ENCODE measurements at regions not wholly inside any gene's neighbourhood (a gene's known extent, or its start where the extent isn't known, plus 50 kb on each side); places are given as distances from the start of the nearest gene placed in this dataset.
A peak's percentile ranks its signal among the peaks of the same experiment; 100 is the strongest.
"Not testable (repeated sequence)": the region's sequence is repeated elsewhere in the genome, so short reads cannot be mapped to it uniquely, and the experiment has no call there.

DNA sequence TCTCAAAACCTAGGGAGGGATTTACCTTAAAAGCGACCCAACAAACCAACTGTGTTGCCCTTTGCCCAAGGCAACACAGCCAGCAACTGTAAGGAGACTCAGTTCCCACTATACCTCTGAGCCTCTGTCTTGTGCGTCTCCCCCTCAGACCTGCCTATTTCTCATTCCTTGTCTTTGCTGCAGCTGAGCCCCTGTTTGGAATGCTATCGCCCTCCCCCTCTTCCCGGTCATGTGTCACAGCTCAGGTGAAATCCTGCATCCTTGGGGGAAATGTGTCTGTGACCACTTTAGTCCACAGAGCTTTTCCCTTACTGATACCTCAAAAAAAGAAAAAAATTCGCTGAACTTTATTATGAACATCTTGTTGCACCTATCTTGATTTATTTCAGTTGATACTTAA, 52.0 kb upstream of the LRIG1 start:
- DNase-seq: no peak

DNA sequence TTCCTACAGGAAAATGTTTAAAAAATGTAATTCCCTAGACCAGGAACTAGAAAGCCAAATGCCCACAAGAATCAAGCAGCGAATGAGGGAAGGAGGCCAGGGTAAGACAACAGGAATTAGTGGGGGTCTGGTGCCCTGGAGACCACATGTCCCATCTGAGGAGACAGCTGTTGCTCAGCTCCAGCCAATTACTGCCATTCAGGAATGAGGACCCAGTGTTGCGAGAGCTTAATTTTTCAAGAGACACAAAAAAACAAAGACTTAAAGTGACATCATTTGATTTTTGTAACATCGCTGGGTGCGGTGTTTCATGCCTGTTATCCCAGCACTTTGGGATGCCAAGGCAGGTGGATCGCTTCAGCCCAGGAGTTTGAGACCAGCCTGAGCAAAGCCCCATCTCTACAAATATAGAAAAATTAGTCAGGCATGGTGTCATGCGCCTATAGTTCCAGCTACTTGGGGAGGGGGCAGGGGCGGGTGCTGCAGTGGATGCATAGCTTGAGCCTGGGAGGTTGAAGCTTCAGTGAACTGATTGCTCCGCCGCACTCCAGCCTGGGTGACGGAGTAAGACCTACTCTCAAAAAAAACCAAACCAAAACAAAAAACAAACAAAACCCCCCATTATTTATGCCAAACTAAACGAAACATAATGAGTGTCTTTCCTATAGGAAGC, 52.8 kb upstream of the LRIG1 start:
- DNase-seq: no peak

DNA sequence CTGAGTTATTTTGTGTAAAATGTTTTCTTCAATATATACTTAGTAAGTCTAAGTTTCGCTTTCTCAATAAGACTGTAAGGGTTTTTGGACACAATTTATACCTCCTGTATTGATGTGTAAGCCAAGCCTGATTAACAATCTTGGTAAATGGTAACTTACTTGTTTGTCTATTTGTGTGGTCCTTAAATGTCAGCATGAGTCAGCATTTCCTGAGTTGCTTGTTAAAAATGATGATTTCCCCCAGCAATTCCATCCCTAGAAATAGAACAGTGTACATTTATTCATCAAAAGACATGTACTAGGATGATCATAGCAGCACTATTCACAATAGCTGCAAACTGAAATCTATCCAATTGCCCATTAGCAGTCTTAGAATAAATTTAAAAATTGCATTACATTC, 53.4 kb upstream of the LRIG1 start:
- DNase-seq: no peak

DNA sequence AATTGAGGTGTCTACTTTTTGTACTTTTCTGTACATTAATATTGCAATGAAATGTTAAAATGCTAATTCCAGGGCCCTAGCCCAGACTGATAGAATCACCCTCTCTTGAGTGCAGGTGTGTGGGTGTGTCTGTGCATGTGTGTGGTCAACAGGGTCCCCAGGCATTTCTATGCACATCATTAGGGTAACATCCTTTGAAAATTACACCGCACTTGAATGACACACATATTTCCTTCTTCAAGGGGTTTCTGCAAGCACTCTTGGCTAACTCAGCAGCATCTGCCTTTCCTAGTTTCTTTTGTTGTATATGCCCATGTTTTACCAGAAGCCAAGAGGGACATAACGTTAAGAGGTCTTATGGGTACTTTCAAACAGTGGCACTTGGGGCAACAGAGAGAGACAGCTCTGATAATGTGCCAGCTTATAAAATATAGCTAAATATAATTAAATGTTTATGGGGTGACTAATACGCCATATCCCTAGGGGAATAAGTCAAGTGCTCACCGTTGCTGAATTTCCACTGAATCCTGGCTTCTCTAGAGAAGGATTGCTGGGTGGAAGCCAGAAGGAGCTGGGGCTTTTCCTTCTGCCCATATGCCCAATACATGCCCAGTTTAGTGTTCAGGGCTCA, 54.5 kb upstream of the LRIG1 start:
- DNase-seq: no peak

DNA sequence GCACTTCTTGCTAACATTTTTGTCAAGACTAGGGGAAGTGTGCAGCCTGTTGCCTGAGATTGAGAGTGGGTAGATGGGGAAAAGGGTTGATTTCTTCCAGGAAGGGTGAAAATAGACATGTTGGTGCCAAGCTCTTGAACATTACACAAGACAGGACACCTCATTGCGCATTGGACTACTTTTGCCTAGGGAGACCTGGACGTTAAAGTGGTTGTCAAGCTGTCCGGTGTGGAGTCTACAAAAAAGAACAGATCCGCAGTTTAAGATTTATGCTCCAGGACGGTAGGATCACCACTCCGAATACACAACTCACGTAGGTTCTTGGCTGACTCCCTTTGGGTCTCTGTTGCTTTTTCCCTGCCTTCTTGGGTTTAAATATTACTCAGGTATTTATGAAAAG, 56.3 kb upstream of the LRIG1 start:
- no peak for DNase-seq

DNA sequence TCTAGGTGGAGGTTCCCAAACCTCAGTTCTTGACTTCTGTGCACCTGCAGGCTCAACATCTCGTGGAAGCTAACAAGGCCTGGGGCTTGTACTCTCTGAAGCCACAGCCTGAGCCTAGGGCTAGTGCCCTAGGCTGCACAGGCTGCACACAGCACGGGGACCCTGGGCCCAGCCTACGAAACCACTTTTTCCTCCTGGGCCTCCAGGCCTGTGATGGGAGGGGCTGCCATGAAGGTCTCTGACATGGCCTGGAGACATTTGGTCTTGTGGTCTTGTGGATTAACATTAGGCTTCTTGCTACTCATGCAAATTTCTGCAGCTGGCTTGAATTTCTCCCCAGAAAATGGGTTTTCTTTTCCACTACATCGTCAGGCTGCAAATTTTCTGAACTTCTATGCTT, 59.1 kb upstream of the LRIG1 start:
- not testable (repeated sequence) for DNase-seq

DNA sequence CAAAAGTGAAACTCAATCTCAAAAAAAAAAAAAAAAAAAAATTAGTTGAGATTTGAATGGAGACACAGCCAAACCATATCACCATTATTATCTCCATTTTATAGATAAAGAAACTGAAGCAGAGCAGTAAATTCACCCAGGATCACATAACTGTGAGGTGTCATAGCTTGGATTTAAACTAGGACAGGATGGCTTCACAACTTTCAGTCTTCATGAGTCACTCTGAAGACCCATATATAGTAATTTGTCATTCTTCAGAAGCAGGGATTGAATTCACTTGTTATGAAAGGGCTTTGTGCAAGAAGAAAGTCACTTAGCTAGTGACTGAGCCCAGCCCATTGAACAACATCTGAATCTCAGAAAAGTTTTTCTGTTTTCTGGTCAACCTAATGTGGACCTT, 60.5 kb upstream of the LRIG1 start:
- no peak for DNase-seq

DNA sequence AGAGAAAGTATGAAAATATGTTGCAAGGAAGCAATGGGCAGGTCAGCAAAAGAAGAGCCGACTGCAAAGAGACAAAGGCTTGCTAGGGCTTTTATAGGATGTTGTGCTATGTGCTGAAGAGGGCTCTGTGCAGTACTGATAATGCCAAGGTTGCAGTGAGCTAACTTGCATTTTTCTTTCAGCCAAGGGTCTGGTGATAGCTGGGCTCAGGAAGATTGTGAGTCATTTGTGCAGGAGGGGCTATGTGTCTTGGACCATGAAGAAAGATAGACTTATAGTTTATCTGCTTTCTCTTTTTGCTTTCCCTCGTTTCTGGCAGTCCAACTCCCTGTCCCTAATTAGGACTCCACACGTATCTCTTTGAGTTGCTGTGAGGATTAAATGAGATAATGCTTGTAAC, 64.5 kb upstream of the LRIG1 start:
- DNase-seq: no peak

DNA sequence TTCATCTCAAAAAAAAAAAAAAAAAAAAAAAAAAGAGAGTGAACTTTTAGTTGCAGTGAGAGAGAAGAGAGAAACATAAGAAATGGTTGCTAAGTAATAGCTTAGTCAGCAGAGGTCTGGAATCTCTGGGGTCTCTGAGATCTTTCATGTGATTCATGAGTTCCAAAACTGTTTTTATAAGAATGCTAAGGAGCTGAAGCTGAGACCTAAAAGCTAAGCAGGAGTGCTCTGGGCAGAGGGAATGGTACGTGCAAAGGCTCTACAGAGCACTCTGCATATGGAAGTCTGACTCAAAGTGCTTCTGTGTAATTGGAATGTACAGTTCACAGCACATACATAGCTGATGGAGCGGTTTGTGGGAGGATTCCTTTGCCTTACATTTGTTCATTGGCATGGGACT, 66.3 kb upstream of the LRIG1 start:
- DNase-seq: no peak

DNA sequence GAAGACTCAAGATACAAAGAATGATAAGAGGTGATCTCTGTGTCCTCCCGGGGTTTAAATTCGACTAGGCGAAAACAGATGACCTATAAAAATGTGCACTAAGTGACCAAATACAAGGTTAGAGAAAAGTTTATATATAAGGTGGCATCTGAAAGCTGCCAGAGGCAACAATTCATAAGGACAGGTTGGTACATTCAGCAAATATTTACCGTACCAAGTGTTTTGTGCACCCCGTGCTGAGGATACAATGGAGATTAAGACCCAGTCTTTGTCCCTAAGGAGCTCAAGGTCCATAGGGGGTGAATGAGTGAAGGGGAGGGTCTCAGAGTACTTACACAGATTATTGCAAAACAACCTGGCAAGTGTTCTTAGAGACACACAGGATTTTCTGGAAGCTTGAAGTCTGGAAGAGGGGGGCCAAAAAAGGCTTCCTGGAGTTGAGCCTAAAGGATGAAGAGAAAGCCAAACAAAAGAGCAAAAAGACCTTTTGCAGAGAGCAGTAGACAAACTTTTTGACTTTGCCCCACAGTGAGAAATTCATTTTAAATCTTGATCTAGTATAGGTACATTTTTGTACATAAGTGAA, 71.4 kb upstream of the LRIG1 start:
- no peak for DNase-seq

DNA sequence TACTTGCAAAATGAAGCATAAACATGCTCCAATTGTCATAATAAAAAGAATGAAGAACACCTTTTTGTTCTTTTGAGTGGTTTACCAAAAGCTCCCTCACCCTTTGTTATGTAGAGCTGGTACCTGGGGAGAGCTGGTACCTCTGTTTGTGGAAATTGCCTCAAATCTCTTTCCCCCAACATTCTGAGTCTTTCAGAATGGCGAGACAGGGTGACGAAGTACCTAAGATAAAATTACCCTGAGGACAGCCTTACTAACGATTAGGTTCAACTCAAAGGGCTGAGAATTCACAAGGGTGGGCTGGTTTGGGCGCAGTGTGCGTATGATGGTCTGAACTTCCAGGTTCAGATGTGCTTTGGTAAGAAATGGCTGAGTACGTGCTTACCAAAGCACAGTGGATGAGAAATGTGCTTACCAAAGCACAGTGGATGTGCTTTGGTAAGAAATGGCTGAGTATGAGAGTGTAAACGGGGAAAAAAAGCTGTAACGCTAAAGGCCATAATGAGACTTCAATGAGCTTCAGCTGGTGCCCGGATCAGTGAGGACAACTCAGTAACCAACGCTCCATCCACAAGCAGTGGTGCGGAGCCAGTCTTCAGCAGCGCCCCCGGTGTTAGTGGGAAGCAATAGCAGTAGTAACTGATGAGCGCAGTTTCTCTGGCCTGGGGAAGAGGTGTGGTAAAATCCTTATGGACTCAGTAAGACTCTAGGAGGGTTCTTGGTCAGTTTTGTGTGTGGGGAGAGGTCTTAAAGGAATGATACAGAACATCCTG, 72.3 kb upstream of the LRIG1 start:
- DNase-seq: no peak

DNA sequence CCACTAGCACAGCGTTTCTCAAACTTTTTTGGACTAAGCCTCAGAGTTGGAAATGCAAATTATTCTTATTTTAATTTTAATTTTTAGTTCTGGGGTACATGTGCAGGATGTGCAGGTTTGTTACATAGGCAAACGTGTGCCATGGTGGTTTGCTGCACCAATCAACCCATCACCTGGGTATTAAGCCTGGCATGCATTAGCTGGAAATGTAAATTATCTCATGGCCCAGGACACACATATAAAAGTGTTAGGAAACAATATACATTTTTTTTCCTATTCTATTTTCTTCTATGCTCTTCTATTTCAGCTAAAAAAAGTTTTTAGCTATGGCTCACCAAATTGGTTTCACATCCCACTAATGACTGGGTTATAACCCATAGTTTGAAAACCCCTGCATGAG, 73.3 kb upstream of the LRIG1 start:
- DNase-seq: no peak

DNA sequence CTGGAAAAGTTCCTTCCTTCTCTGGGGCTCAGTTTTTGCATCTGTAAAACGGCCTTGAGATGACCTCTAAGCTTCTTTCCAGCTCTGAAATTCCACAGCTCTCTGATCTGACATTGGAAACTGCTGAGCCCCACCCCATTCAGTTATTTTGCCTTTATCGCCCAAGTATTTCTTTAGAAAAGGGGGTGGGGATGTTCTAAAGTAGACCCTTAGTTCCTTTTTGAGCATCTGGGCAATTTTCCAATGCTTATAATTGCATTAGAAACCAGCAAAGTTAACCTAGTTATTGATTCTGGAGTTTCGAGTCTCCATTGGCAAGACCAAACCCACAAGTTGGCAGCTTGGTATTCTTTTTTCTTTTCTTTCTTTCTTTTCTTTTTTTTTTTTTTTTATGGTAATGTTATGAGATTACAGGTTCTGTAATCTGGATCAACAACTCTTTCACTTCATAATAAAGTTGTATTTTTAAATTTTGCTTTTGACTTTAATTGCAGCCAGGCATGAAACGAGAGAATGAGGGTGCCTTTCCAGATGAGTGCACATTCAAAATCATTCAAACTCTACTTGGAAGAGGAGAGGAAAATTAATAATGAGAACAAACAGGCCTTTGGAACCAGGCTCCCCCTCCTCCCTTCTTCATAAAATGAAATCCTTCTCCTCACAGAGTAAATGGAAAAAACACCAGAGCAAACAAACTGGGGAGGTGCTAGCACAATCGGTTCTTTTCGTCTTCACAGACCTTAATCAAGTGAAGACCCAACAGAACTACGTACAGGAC, 76.8 kb upstream of the LRIG1 start:
- DNase-seq: no peak

DNA sequence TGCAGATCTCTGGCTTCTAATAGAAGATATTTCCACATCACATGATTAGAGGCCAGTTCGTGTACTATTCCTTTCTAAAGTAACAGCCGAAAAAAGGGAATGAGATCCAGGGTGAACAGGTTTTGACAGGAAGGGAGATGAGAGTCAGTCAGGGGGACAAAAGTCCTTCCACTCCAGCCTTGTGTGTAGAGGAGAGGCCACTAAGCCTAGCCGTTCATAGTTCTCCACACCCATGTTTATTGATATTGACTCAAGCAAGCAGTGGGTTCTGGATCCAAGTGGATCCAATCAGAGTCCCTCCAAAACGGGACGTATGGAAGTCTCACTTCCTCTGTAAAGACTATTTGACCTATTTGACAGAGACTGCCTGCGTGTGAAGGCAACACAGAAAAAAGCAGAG, 80.4 kb upstream of the LRIG1 start:
- DNase-seq: no peak

DNA sequence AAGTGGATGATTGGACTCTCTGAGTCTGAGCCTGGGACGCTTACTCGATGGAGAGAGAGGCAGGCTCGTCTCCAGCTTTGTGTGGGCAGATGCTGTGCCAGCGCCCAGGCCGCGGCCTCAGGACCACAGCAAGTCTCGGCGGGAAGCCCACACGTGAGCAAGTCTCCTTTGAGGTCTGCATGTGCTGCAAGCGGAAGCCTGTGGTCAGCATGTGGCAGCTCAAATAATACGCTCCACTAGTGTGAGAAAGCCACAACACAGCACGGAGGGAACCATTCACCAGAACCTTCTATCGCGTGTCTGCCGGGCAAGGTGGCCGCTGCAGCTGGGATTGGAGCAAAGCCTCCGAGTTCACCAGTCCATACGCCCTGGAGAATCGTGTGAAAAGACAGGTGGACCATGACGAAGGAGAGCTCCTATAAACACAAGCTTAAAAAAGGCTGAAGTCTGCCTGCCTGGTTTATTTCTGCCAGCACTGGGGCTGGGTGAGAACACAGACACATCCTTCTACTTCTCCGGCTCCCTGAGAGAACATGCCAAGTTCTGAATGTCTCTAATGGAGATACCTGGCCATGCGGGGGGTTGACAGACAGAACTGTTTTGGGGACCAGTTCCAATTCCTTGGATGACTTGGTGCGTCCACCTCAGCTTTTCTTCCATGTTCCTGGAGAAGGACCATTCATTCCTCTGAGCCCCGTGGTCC, 82.0 kb upstream of the LRIG1 start:
- DNase-seq: peak; percentile 66

DNA sequence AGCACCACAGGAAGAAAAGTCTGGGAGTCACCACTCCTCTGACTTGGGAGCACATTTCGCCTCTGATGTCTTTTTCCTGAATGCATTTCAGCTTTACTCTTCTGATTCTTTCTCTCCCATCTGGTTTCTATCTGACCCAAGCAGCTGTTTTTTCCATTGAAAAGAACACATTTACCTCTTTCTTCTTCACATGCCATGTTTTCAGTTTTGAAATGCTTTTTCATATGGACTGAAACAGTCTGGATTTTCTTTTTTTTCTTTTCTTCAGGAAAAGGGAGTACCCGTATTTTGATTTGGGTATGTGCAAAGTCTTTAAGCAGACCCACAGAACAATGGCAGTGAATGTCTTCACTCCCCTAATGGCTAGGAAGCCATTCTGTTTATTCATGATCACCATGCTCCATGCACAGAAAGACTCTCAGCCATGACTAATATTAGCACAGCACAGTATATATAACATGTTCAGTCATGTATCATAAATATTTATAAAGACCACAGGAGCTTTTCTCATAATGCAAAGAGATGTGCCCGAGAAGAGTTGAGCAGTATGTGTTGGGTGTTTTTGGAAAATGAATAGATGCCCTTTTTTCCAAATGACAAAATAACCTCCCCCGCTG, 82.7 kb upstream of the LRIG1 start:
- no peak for DNase-seq

DNA sequence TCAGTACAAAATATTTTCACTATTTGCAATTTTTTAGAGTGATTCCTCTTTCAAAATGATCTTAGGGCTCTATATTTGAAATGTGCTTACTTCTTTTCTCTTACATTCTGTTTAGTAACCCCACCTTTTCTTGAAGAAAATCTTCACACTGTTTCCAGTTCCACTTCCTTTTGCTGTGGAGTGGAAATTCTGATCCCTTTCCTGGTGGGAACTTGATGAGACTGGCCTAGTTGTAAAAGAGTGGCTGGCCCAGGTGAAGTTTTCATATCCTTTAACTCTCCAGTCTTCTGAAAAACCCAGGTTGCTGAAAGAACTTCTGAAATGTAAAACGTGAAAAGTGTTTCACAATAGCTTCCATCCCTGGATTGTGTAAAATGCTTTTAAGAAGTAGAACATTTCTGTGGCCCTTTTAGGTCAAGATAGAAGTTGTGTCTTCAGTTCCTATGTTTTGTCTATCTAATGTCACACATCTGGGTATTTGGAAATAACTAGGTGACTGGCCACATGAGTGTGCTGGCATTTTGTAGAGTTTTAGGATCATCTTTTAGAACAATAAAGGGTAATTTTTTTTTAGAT, 84.8 kb upstream of the LRIG1 start:
- no peak for DNase-seq

DNA sequence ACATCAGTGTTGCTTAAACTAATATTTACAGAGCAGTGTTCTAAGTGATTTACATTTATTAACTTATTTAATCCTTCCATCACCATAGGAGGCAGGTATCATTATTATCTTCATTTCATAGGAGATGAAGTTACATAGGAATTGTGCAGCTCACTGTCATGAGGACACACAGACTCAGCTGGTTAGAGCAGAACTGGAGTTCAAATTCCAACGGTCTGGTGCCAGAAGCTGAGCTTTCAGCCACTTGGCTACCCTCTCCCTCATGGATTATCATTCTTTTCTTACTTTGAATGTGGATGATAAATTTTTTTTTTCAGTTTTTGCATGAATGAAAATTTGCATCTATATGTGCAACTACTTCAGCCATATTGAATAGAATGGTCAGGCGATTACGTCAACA, 86.0 kb upstream of the LRIG1 start:
- no peak for DNase-seq

DNA sequence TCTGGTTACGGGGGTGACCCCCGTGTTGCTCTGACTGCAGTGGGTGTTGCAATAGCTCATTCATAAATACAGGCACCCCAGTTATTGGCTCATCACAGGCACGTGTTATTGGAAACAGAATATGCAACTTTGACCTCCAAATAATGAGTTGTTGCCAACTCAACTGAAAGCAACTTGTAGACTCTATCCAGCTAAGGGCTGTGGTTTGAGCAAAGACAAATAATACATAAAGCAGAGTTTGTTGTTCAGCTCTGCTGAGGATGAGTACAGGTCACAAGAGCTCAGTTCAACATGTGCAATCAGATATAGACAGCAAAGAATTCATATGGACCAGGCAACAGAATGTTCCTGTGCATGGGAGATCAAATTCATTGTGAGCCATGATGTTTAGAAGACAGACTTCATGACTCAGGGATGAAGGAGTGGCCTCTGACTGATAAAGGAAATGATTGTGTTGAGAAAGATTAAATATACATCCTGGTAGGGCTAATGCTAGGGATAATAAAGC, 87.6 kb upstream of the LRIG1 start:
- DNase-seq: no peak

DNA sequence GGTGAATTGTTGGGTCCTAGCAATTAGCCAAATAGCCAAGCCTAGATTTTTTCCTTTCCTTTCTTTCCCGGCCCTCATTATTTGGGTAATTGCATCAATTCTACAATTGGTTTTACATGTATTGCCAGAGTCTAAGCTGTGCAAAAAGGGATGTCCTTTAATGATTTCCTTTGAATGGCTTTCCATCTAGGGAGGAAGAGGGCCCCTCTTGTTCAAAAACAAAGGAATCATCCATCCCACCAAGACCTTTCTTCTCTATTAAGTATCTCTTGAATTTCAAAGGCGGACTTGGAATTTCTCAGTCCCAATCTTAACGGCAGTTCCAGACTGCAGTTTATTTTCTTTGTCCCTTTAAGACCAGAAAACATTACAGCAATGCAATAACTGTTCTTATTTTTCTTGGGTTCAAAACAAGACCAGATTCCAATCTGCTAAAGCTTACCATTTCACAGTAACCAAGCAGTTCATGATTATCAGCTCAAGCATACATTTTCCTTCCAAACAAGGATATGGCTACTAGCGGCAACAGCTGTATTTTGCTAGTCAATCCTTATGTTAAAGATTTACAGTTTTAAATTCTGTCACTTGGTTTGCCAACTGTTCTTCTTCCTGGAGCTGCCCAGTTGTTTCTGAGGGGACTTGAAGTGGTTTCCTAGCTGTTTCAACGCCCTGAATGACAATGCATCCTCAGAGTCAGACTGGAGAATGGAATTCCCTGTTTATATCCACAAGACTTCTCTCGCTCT, 91.4 kb upstream of the LRIG1 start:
- no peak for DNase-seq
